GM06990 (cell line): ENCODE measurements at regions not wholly inside any gene's neighbourhood (a gene's known extent, or its start where the extent isn't known, plus 50 kb on each side); places are given as distances from the start of the nearest gene placed in this dataset.

ENCODE experiments used
- DNase-seq: peaks from one replicate; pipeline ENCODE4 v3.0.0-alpha.2; 2011; ENCODE audit not compliant: insufficient read length; ENCODE audit errors: extremely low read depth
- H3K27me3 ChIP-seq: replicated peaks from 2 replicates; pipeline ENCODE4 v1.6.0; 2011; ENCODE audit warnings: low read length; ENCODE audit not compliant: control insufficient read depth, insufficient read depth
- H3K36me3 ChIP-seq: 2 replicates; pipeline ENCODE4 v1.5.1; 2011; ENCODE audit warnings: low read length; ENCODE audit not compliant: control insufficient read depth, insufficient read depth
- H3K4me3 ChIP-seq: replicated peaks from 2 replicates; pipeline ENCODE4 v1.5.1; 2011; ENCODE audit warnings: low read depth, mild to moderate bottlenecking, control low read depth, low read length
- CTCF ChIP-seq: IDR thresholded peaks from 2 replicates; pipeline ENCODE4 v1.5.1; 2011; ENCODE audit warnings: low read length, control low read depth, mild to moderate bottlenecking, inconsistent platforms; ENCODE audit not compliant: insufficient read depth, poor library complexity, severe bottlenecking

GRCh38 chr10:25682203-25682851 lies 251.7 kb upstream of the MYO3A start:
- DNase-seq = no peak
- Histone ChIP-seq H3K36me3 (no peaks in the 10 kb centered on the region), H3K4me3 (no peak overlapping the region), H3K27me3 (no peaks in the 10 kb centered on the region; the same call in 1 of the 2 replicates)
- no peak for TF ChIP-seq CTCF

- Histone ChIP-seq H3K27me3 (no peaks in the 10 kb centered on the region; the same call in 1 of the 2 replicates), H3K4me3 (no peak overlapping the region), H3K36me3 (no peaks in the 10 kb centered on the region)
- no peak for TF ChIP-seq CTCF
- DNase-seq = no peak
Measured at GRCh38 chr10:25683344-25683743, 250.7 kb upstream of the MYO3A start.

GRCh38 chr10:25687521-25687920 lies 246.5 kb upstream of the MYO3A start:
- TF ChIP-seq CTCF = no peak
- H3K27me3 ChIP-seq = no peaks in the 10 kb centered on the region
- no peak overlapping the region for H3K4me3 ChIP-seq
- DNase-seq = no peak
- H3K36me3 ChIP-seq = no peaks in the 10 kb centered on the region

- Histone ChIP-seq H3K36me3 (no peaks in the 10 kb centered on the region), H3K27me3 (no peaks in the 10 kb centered on the region), H3K4me3 (no peak overlapping the region)
- TF ChIP-seq CTCF = no peak
- no peak for DNase-seq
Measured at GRCh38 chr10:25689346-25690100, 244.5 kb upstream of the MYO3A start.

- Histone ChIP-seq H3K36me3 (no peaks in the 10 kb centered on the region), H3K4me3 (no peak overlapping the region), H3K27me3 (no peaks in the 10 kb centered on the region; the same call in 1 of the 2 replicates)
- TF ChIP-seq CTCF = no peak
- no peak for DNase-seq
Measured at GRCh38 chr10:25692761-25693160, 241.3 kb upstream of the MYO3A start.
